COLO668 (cell line): ENCODE measurements at regions not wholly inside any gene's neighbourhood (a gene's known extent, or its start where the extent isn't known, plus 50 kb on each side); places are given as distances from the start of the nearest gene placed in this dataset.
"Not testable (repeated sequence)": the region's sequence is repeated elsewhere in the genome, so short reads cannot be mapped to it uniquely, and the experiment has no call there.

ENCODE experiments used
- DNase-seq: peaks from one replicate; lab custom pipeline; 2025; ENCODE audit not compliant: unreplicated experiment; lab: John Stamatoyannopoulos, UW

GRCh38 chr1:194060481-194060880, 874.1 kb upstream of the B3GALT2 start:
- no peak for DNase-seq

- not testable (repeated sequence) for DNase-seq
Observed at GRCh38 chr1:194058268-194058667, 871.9 kb upstream of the B3GALT2 start.

- no peak for DNase-seq
Observed at GRCh38 chr1:194056169-194056568, 869.8 kb upstream of the B3GALT2 start.

- DNase-seq = no peak
Observed at GRCh38 chr1:194055536-194055935, 869.1 kb upstream of the B3GALT2 start.

- DNase-seq = no peak
Observed at GRCh38 chr1:194052514-194053338, 866.3 kb upstream of the B3GALT2 start.

GRCh38 chr1:194047921-194048320, 861.5 kb upstream of the B3GALT2 start:
- no peak for DNase-seq

GRCh38 chr1:194047206-194047605, 860.8 kb upstream of the B3GALT2 start:
- DNase-seq = no peak

- no peak for DNase-seq
Observed at GRCh38 chr1:194045416-194045815, 859.0 kb upstream of the B3GALT2 start.

- no peak for DNase-seq
Observed at GRCh38 chr1:194044892-194045291, 858.5 kb upstream of the B3GALT2 start.

- DNase-seq = no peak
Observed at GRCh38 chr1:194043984-194044755, 857.8 kb upstream of the B3GALT2 start.

- no peak for DNase-seq
Observed at GRCh38 chr1:194042736-194043135, 856.3 kb upstream of the B3GALT2 start.

- no peak for DNase-seq
Observed at GRCh38 chr1:194040496-194040895, 854.1 kb upstream of the B3GALT2 start.

- DNase-seq = no peak
Observed at GRCh38 chr1:194039578-194039977, 853.2 kb upstream of the B3GALT2 start.

GRCh38 chr1:194033646-194034045, 847.2 kb upstream of the B3GALT2 start:
- DNase-seq = no peak

- DNase-seq = no peak
Observed at GRCh38 chr1:194028002-194028401, 841.6 kb upstream of the B3GALT2 start.

- no peak for DNase-seq
Observed at GRCh38 chr1:194026422-194026821, 840.0 kb upstream of the B3GALT2 start.

GRCh38 chr1:194024659-194025058, 838.2 kb upstream of the B3GALT2 start:
- DNase-seq = no peak

- no peak for DNase-seq
Observed at GRCh38 chr1:194014014-194014413, 827.6 kb upstream of the B3GALT2 start.

- DNase-seq = no peak
Observed at GRCh38 chr1:194013561-194013960, 827.1 kb upstream of the B3GALT2 start.

GRCh38 chr1:194004146-194004545, 817.7 kb upstream of the B3GALT2 start:
- DNase-seq = no peak

GRCh38 chr1:194001726-194002350, 815.4 kb upstream of the B3GALT2 start:
- not testable (repeated sequence) for DNase-seq

GRCh38 chr1:193988885-193989284, 802.5 kb upstream of the B3GALT2 start:
- DNase-seq = no peak
